ENCODE measurements at regions not wholly inside any gene's neighbourhood (a gene's known extent, or its start where the extent isn't known, plus 50 kb on each side); places are given as distances from the start of the nearest gene placed in this dataset.
A peak's percentile ranks its signal among the peaks of the same experiment; 100 is the strongest.
"Not testable (repeated sequence)": the region's sequence is repeated elsewhere in the genome, so short reads cannot be mapped to it uniquely, and the experiment has no call there.

GRCh38 chr2:104904889-104905288, 51.0 kb downstream of the POU3F3 start:
- DNase-seq, result no peak

GRCh38 chr2:104909317-104909716, 55.4 kb downstream of the POU3F3 start:
- no peak for DNase-seq

- no peak for DNase-seq
Measured at GRCh38 chr2:104914509-104914908, 60.6 kb downstream of the POU3F3 start.

GRCh38 chr2:104915107-104915793, 61.3 kb downstream of the POU3F3 start:
- no peak for DNase-seq

GRCh38 chr2:104919127-104919526, 65.2 kb downstream of the POU3F3 start:
- no peak for DNase-seq

GRCh38 chr2:104923665-104924064, 69.8 kb downstream of the POU3F3 start:
- no peak for DNase-seq

GRCh38 chr2:104929663-104930062, 75.7 kb downstream of the POU3F3 start:
- no peak for DNase-seq

GRCh38 chr2:104930732-104931131, 76.8 kb downstream of the POU3F3 start:
- DNase-seq, result no peak

- no peak for DNase-seq
Measured at GRCh38 chr2:104932243-104932642, 78.3 kb downstream of the POU3F3 start.

GRCh38 chr2:104933151-104933917, 79.4 kb downstream of the POU3F3 start:
- no peak for DNase-seq

- DNase-seq, result no peak
Measured at GRCh38 chr2:104936527-104936926, 82.6 kb downstream of the POU3F3 start.

GRCh38 chr2:104938231-104938941, 84.5 kb downstream of the POU3F3 start:
- DNase-seq, result peak in 1 of 5 donors; percentile 23

- no peak for DNase-seq
Measured at GRCh38 chr2:104939570-104940217, 85.8 kb downstream of the POU3F3 start.

GRCh38 chr2:104944495-104944894, 90.6 kb downstream of the POU3F3 start:
- no peak for DNase-seq

- no peak for DNase-seq
Measured at GRCh38 chr2:104945121-104945520, 91.2 kb downstream of the POU3F3 start.

GRCh38 chr2:104945866-104946265, 92.0 kb downstream of the POU3F3 start:
- DNase-seq, result no peak

GRCh38 chr2:104947456-104947855, 90.4 kb upstream of the MRPS9 start:
- DNase-seq, result not testable (repeated sequence)

- no peak for DNase-seq
Measured at GRCh38 chr2:104952976-104953375, 84.9 kb upstream of the MRPS9 start.

- no peak for DNase-seq
Measured at GRCh38 chr2:104965900-104966299, 72.0 kb upstream of the MRPS9 start.

GRCh38 chr2:104969564-104969963, 68.3 kb upstream of the MRPS9 start:
- peak in 1 of 5 donors; percentile 2 for DNase-seq

- no peak for DNase-seq
Measured at GRCh38 chr2:104975371-104975770, 62.5 kb upstream of the MRPS9 start.

- no peak for DNase-seq
Measured at GRCh38 chr2:104975851-104976250, 62.0 kb upstream of the MRPS9 start.

- DNase-seq, result peak in 1 of 5 donors; percentile 7
Measured at GRCh38 chr2:104976603-104977120, 61.2 kb upstream of the MRPS9 start.
